ENCODE measurements at regions not wholly inside any gene's neighbourhood (a gene's known extent, or its start where the extent isn't known, plus 50 kb on each side); places are given as distances from the start of the nearest gene placed in this dataset.

DNA sequence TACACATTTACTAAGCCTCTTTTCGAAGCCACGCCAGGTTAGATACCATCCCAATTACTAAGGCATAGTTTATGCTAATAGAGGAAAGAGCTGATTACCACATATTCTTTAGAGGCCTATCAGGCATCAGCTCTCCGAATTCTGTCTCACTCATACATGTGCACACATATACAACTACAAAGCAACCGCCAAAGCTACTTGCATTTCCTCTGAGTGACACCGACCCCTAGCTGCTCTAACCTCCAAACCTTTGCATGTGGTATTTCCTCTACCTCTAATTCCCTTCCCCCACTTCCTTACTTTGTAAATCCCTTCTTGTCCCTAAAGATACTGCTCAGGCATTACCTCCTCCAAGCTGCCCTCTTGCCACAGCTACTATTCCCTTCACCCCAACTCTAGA is 107.2 kb downstream of the DUSP6 start:
- TF ChIP-seq TAF1 (IDR thresholded peaks at IDR 0.05; ENCODE audit: low read depth) (no peak), EP300 (IDR thresholded peaks at IDR 0.05; ENCODE audit: borderline replicate concordance) (no peak), YY1 (IDR thresholded peaks at IDR 0.05; ENCODE audit: low read depth) (no peak), RAD21 (IDR thresholded peaks at IDR 0.05; ENCODE audit: low read depth) (no peak), ZBTB7A (IDR thresholded peaks at IDR 0.05; ENCODE audit: low read depth) (no peak), TEAD4 (IDR thresholded peaks at IDR 0.05) (no peak), FOXM1 (IDR thresholded peaks at IDR 0.05; ENCODE audit: borderline replicate concordance, low read depth) (no peak), CEBPB (IDR thresholded peaks at IDR 0.05) (no peak), EGR1 (IDR thresholded peaks at IDR 0.05) (no peak), TCF12 (IDR thresholded peaks at IDR 0.05; ENCODE audit: low read depth) (no peak)
- TF ChIP-seq, protein P1, sequence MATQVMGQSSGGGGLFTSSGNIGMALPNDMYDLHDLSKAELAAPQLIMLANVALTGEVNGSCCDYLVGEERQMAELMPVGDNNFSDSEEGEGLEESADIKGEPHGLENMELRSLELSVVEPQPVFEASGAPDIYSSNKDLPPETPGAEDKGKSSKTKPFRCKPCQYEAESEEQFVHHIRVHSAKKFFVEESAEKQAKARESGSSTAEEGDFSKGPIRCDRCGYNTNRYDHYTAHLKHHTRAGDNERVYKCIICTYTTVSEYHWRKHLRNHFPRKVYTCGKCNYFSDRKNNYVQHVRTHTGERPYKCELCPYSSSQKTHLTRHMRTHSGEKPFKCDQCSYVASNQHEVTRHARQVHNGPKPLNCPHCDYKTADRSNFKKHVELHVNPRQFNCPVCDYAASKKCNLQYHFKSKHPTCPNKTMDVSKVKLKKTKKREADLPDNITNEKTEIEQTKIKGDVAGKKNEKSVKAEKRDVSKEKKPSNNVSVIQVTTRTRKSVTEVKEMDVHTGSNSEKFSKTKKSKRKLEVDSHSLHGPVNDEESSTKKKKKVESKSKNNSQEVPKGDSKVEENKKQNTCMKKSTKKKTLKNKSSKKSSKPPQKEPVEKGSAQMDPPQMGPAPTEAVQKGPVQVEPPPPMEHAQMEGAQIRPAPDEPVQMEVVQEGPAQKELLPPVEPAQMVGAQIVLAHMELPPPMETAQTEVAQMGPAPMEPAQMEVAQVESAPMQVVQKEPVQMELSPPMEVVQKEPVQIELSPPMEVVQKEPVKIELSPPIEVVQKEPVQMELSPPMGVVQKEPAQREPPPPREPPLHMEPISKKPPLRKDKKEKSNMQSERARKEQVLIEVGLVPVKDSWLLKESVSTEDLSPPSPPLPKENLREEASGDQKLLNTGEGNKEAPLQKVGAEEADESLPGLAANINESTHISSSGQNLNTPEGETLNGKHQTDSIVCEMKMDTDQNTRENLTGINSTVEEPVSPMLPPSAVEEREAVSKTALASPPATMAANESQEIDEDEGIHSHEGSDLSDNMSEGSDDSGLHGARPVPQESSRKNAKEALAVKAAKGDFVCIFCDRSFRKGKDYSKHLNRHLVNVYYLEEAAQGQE (IDR thresholded peaks at IDR 0.05; ENCODE audit: low read depth) = no peak
- TF ChIP-seq, protein P2, sequence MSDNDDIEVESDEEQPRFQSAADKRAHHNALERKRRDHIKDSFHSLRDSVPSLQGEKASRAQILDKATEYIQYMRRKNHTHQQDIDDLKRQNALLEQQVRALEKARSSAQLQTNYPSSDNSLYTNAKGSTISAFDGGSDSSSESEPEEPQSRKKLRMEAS (IDR thresholded peaks at IDR 0.05) = no peak
- TF ChIP-seq, protein P3, sequence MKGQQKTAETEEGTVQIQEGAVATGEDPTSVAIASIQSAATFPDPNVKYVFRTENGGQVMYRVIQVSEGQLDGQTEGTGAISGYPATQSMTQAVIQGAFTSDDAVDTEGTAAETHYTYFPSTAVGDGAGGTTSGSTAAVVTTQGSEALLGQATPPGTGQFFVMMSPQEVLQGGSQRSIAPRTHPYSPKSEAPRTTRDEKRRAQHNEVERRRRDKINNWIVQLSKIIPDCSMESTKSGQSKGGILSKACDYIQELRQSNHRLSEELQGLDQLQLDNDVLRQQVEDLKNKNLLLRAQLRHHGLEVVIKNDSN (IDR thresholded peaks at IDR 0.05) = no peak
